Spleen (tissue), 11 donors: ENCODE measurements at regions not wholly inside any gene's neighbourhood (a gene's known extent, or its start where the extent isn't known, plus 50 kb on each side); places are given as distances from the start of the nearest gene placed in this dataset.

Source experiments
- DNase-seq: peaks from one replicate; pipeline ENCODE4 v3.0.0-alpha.2; 2020
- H3K27ac ChIP-seq, 8 donors: fragments of 200-600 bp; sonication (generic) in 7 of 8; 1 replicate in 4 of 8; 2 replicates in 4 of 8; pipeline versions ENCODE4 v1.5.0 to v1.8.0; 2016 to 2021; ENCODE audit warnings: inconsistent platforms in 4 of 8, mild to moderate bottlenecking in 4 of 8, moderate library complexity in 1 of 8
- H3K27me3 ChIP-seq, 7 donors: fragments of 200-600 bp; sonication (generic) in 6 of 7; replicated peaks in 1 of 7; 1 replicate in 4 of 7; 2 replicates in 3 of 7; pipeline versions ENCODE4 v1.5.0 to v1.8.0; 2016 to 2021; ENCODE audit warnings: inconsistent platforms in 3 of 7, mild to moderate bottlenecking in 1 of 7
- H3K36me3 ChIP-seq, 6 donors: fragments of 200-600 bp; sonication (generic) in 5 of 6; 1 replicate in 4 of 6; 2 replicates in 2 of 6; pipeline versions ENCODE4 v1.5.0 to v1.8.0; 2016 to 2021; ENCODE audit warnings: inconsistent platforms in 2 of 6
- H3K4me1 ChIP-seq, 6 donors: fragments of 200-600 bp; sonication (generic) in 5 of 6; 1 replicate in 3 of 6; 2 replicates in 3 of 6; pipeline versions ENCODE4 v1.5.0 to v1.8.0; 2016 to 2021; ENCODE audit warnings: inconsistent platforms in 3 of 6
- H3K4me3 ChIP-seq, 8 donors: fragments of 200-600 bp; sonication (generic) in 7 of 8; 1 replicate in 4 of 8; 2 replicates in 4 of 8; pipeline versions ENCODE4 v1.5.0 to v1.8.0; 2016 to 2021; ENCODE audit warnings: inconsistent platforms in 4 of 8, mild to moderate bottlenecking in 4 of 8, moderate library complexity in 2 of 8
- H3K9me3 ChIP-seq, 8 donors: fragments of 200-600 bp; sonication (generic) in 7 of 8; 1 replicate in 4 of 8; 2 replicates in 4 of 8; pipeline versions ENCODE4 v1.5.0 to v1.8.0; 2016 to 2021; ENCODE audit warnings: inconsistent platforms in 4 of 8
- POLR2A ChIP-seq, 3 donors: fragments of 450-650 bp; IDR thresholded peaks; one replicate each; pipeline ENCODE4 v1.5.1; 2017; ENCODE audit warnings: antibody characterized with exemption in 3 of 3, mild to moderate bottlenecking in 1 of 3
- POLR2AphosphoS5 ChIP-seq, 3 donors: sonication (generic); formaldehyde crosslinking; IDR thresholded peaks; one replicate each; pipeline ENCODE4 v1.5.1; 2017; ENCODE audit warnings: antibody characterized with exemption in 3 of 3
- WGBS, 5 donors: extraction: QIAGEN DNeasy Blood & Tissue Kit in 3 of 5; methylation state at CpG; one replicate each; pipeline versions ENCODE4 v1.1.5 to v1.1.7; 2013 to 2018; 5-methylcytosine and 5-hydroxymethylcytosine counted together
- intact Hi-C: fragments of 100-400 bp; cut with DNase I; formaldehyde crosslinking; loops from one replicate; pipeline ENCODE4 v1.15.0; 2023; ENCODE audit warnings: low total_unique reads
- TF ChIP-seq, protein P1 (sequence below), 11 experiments: fragments of 200-600 bp in 7 of 11; fragments of 450-650 bp in 4 of 11; sonication (generic) in 4 of 11; IDR thresholded peaks in 8 of 11; conservative IDR thresholded peaks in 3 of 11; 1 replicate in 7 of 11; 2 replicates in 4 of 11; pipeline versions ENCODE4 v1.4.0 to v1.8.0; 2016 to 2021; ENCODE audit warnings: antibody characterized with exemption in 11 of 11, inconsistent platforms in 4 of 11, mild to moderate bottlenecking in 1 of 11
- donor health status: healthy with polysubstance abuse.
- donor health status: DM: no; HTN: no; CAD: no; lungs with moderate emphysema.
- donor health status: DM: no; HTN: no; CAD: no.
- donor health status: Bipolar disorder and iron deficiency.
- donor health status: healthy.
- donor health status: DM: no; HTN: no; CAD: no.
- donor health status: DM: yes; HTN: yes; CAD: no.

DNA sequence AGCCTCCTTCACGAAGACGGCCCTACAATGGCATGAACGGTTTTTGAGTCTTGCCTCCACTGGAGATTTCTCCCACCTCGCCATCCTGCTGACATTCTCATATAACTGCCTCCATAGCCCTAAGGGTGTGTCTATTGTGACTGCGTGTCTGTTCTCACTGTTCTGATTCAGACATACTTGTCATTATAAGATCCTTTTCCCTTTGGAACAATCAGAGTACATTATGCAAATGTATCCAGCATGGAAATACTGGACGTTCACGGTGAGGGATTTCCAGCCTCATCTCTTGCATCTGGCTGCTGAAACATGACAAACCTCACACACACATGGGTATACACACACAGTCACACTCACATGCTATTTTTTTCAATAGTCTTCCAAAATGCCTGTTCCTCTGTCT lies 402.1 kb downstream of the DIRAS2 start:
- H3K36me3 ChIP-seq: no peaks in the 10 kb centered on the region
- H3K9me3 ChIP-seq: no peaks in the 10 kb centered on the region
- no peak for DNase-seq
- no peak for TF ChIP-seq POLR2A (IDR thresholded peaks at IDR 0.05)
- no peak for TF ChIP-seq POLR2AphosphoS5 (IDR thresholded peaks at IDR 0.05)
- TF ChIP-seq, protein P1, sequence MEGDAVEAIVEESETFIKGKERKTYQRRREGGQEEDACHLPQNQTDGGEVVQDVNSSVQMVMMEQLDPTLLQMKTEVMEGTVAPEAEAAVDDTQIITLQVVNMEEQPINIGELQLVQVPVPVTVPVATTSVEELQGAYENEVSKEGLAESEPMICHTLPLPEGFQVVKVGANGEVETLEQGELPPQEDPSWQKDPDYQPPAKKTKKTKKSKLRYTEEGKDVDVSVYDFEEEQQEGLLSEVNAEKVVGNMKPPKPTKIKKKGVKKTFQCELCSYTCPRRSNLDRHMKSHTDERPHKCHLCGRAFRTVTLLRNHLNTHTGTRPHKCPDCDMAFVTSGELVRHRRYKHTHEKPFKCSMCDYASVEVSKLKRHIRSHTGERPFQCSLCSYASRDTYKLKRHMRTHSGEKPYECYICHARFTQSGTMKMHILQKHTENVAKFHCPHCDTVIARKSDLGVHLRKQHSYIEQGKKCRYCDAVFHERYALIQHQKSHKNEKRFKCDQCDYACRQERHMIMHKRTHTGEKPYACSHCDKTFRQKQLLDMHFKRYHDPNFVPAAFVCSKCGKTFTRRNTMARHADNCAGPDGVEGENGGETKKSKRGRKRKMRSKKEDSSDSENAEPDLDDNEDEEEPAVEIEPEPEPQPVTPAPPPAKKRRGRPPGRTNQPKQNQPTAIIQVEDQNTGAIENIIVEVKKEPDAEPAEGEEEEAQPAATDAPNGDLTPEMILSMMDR (IDR thresholded peaks at IDR 0.05 in 8 of 11, conservative IDR thresholded peaks at IDR 0.05 in 3 of 11): no peak
- no peaks in the 10 kb centered on the region for H3K4me1 ChIP-seq
- intact Hi-C loops: loop anchor here (10.0 kb wide), 1 partner anchor 64 kb away; no protein-coding TSS in a partner anchor
- no peaks in the 10 kb centered on the region for H3K27me3 ChIP-seq
- H3K27ac ChIP-seq: no peak overlapping the region
- 87 to 90% (median 89%) methylated on average over 7 of the region's 7 CpGs for WGBS, 5 donors
- no peak overlapping the region for H3K4me3 ChIP-seq

DNA sequence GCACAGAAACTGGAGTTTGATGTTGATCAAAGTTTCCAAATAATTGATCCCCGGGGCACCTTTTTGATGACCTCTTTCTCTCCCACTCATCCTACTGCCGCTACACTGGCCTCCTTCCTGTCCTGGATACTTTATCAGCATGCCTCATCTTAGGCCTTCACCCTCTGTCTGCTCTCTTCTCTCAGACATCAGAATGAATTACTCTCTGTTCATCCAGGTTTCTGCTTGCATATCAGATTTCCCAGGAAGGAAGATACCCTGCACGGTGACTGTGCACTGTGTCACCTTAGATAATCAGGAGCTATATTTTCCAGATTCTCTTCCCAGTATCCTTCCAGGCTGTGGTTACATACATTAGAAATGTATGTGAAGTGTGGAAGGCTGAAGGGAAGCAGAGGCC lies 397.0 kb downstream of the DIRAS2 start:
- H3K4me3 ChIP-seq: no peak overlapping the region
- no peak overlapping the region for H3K27ac ChIP-seq
- H3K36me3 ChIP-seq: no peaks in the 10 kb centered on the region
- intact Hi-C loops: loop anchor here (10.0 kb wide), 1 partner anchor 59 kb away; no protein-coding TSS in a partner anchor
- DNase-seq: no peak
- H3K9me3 ChIP-seq: no peaks in the 10 kb centered on the region
- 55 to 90% (median 74%) methylated on average over 3 of the region's 3 CpGs for WGBS, 5 donors
- TF ChIP-seq POLR2AphosphoS5 (IDR thresholded peaks at IDR 0.05): no peak
- TF ChIP-seq, protein P1 (IDR thresholded peaks at IDR 0.05 in 8 of 11, conservative IDR thresholded peaks at IDR 0.05 in 3 of 11): no peak
- no peak for TF ChIP-seq POLR2A (IDR thresholded peaks at IDR 0.05)
- H3K27me3 ChIP-seq: no peaks in the 10 kb centered on the region
- H3K4me1 ChIP-seq: no peaks in the 10 kb centered on the region

DNA sequence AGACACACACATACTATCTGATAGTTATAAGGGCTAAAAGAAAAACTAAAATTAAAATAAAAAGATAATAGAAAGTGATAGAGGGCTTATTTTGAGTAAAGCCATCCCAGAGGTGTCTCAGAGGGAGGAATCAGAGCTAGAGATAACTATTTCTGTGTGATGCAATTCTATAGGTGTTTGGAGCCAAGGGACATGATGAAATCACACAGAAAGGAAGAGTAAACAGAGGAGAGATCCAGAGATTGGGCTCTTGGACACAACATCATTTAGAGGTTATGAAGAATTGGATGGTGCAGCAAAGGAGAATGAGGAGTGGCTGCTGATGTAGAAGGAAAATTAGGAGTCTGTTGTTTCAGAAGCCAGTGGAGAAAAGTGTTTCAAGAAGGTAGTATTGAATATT lies 393.5 kb downstream of the DIRAS2 start:
- intact Hi-C loops: loop anchor here (10.0 kb wide), 1 partner anchor 56 kb away; no protein-coding TSS in a partner anchor
- no peak for TF ChIP-seq POLR2A (IDR thresholded peaks at IDR 0.05)
- TF ChIP-seq, protein P1 (IDR thresholded peaks at IDR 0.05 in 8 of 11, conservative IDR thresholded peaks at IDR 0.05 in 3 of 11): no peak
- TF ChIP-seq POLR2AphosphoS5 (IDR thresholded peaks at IDR 0.05): no peak
- Histone ChIP-seq H3K27ac (no peak overlapping the region), H3K36me3 (no peaks in the 10 kb centered on the region), H3K4me3 (no peak overlapping the region), H3K9me3 (peaks cover 0 to 10% (median 0%) of the 10 kb centered on the region in 8 donors), H3K27me3 (no peaks in the 10 kb centered on the region), H3K4me1 (no peaks in the 10 kb centered on the region)
- no peak for DNase-seq

DNA sequence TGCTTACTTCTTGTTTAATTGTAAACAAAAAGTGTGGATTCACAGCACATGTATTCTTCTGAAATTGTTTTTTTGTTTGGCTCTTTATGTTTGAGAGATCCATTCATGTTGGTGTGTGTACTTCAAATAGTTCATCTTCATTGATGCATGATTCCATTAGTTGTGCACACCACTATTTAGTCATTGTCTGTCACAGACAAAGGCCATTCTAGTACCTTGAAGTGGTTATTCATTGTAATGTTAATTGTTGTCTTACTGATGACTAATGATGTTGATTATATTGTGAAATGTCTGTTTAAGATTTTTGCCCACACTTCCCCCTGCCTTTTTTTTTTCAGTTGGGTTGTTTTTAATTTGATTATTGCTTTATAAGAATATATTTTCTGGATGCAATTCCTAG lies 391.3 kb downstream of the DIRAS2 start:
- no peaks in the 10 kb centered on the region for H3K27me3 ChIP-seq
- H3K36me3 ChIP-seq: no peaks in the 10 kb centered on the region
- no peaks in the 10 kb centered on the region for H3K4me1 ChIP-seq
- intact Hi-C loops: no loop called here
- TF ChIP-seq POLR2AphosphoS5 (IDR thresholded peaks at IDR 0.05) (no peak), POLR2A (IDR thresholded peaks at IDR 0.05) (no peak)
- TF ChIP-seq, protein P1 (IDR thresholded peaks at IDR 0.05 in 8 of 11, conservative IDR thresholded peaks at IDR 0.05 in 3 of 11): no peak
- H3K27ac ChIP-seq: no peak overlapping the region
- H3K4me3 ChIP-seq: no peak overlapping the region
- DNase-seq: no peak
- peaks cover 0 to 10% (median 0%) of the 10 kb centered on the region in 8 donors for H3K9me3 ChIP-seq
